ENCODE measurements at regions not wholly inside any gene's neighbourhood (a gene's known extent, or its start where the extent isn't known, plus 50 kb on each side); places are given as distances from the start of the nearest gene placed in this dataset.
"Not testable (repeated sequence)": the region's sequence is repeated elsewhere in the genome, so short reads cannot be mapped to it uniquely, and the experiment has no call there.

DNA sequence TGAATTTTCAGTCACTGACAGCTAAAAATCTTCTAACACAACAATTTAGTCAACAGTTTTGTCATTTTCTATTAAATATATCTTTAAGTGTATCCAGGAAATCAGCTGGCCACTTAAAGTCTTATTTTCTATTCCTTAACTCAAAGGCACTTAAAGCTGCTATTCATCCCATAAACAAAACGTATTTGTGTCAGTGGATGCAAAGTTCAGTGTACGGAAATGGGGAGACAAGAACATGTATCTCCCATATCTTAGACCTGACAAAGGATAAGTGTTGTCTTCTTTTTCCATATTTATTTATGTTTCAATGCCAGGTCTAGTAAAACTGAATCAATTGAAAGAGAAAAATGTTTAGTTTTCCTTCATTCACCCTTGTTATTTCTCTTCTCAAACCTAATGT is 409.8 kb upstream of the KLHL1 start:
- no peak for DNase-seq (ENCODE audit: low read depth)

DNA sequence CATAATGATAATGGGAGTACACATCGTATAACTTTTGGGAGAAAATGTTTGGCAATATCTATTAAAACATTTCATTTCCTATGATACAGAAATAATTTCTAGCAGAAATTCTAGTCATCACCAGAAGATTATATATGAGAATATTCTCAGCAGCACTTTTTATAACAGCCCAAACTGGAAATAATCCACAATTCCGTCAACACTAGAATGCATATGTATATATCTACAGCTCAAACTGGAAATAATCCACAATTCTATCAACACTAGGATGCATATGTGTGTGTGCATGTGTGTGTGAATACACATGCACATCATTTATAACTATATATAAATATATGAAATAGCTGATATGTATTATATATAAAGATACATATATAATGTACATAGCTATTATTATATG is 408.0 kb upstream of the KLHL1 start:
- no peak for DNase-seq (ENCODE audit: low read depth)

DNA sequence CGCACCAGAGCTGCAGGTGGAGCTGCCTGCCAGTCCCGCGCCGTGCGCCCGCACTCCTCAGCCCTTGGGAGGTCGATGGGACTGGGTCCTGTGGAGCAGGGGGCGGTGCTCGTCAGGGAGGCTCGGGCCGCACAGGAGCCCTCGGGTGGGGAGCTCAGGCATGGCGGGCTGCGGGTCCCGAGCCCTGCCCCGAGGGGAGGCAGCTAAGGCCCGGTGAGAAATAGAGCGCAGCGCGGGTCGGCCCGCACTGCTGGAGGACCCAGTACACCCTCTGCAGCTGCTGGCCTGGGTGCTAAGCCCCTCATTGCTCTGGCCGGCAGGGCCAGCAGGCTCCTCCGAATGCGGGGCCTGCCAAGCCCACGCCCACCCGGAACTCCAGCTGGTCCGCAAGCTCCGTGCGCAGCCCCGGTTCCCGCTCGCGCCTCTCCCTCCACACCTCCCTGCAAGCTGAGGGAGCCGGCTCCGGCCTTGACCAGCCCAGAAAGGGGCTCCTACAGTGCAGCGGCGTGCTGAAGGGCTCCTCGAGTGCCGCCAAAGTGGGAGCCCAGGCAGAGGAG is 403.7 kb upstream of the KLHL1 start:
- not testable (repeated sequence) for DNase-seq (ENCODE audit: low read depth)

DNA sequence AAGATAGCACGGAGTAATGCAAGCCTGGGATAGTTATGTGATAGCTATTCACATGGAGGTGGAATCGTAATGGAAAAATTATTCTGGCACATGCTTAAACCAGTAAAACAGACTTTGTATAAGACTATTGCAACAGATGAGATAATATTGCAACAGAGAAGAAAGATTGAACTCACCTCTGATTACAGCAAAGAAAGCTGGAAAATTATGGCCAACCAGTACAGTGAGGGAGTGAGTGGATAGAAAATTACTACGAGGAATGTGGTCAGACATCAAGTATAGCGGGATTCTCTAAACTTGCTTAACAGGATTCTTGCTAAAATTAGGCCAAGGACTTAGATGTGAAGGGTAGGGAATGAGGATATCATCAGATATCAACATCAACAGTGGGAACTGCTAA is 397.6 kb upstream of the KLHL1 start:
- no peak for DNase-seq (ENCODE audit: low read depth)

DNA sequence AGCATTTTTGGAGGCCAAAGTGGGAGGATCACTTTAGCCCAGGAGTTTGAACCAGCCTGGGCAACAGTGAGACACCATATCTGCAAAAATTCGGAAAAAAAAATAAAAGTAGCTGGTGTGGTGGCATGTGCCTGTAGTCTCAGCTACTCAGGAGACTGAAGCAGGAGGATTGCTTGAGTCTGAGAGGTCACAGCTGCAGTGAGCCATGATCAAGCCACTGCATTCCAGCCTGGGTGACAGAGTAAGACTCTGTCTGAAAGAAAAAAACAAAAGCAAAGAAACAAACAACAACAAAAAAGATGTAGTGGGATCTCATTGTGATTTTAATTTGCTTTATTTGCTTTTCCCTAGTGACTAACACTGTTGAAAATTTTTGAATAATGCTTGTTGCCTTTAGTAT is 394.7 kb upstream of the KLHL1 start:
- DNase-seq (ENCODE audit: low read depth), result no peak

DNA sequence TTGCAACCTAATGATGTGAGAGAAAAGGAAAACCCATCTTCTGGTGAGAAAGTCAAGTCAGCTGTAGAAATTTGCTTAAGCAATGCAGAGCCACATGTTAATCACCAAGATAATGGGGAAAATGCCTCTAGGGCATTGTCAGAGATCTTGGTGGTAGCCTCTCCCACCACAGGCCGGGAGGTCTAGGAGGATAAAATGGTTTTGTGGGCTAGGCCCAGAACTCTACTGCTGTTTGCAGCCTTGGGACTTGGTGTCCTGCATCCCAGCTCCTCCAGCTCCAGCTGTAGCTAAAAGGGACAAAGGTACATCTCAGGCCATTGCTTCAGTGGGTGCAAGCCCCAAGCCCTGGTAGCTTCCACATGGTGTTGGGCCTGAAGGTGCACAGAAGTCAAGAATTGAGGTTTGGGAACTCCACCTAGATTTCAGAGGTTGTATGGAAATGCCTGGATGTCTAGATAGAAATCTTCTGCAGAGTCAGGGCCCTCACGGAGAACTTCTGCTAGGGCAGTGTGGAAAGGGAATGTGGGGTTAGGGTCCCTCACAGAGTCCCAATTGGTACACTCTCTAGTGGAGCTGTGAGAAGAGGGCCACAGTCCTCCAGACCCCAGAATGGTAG is 382.2 kb upstream of the KLHL1 start:
- no peak for DNase-seq (ENCODE audit: low read depth)

DNA sequence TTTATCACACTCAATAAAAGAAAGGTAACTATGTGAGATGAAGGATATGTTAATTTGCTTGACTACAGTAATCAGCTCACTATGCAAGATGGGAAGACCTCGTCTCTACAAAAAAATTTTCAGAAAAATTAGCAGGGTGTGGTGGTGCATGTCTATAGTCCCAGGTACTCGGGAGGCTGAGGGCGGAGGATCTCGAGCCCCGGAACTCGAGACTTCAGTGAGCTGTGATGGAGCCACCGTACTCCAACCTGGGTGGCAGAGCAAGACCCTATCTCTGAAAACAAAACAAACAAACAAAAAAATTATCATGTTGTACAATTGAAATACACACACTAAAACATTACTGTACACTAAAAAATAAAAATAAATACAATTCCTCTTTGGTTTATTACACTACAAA is 376.7 kb upstream of the KLHL1 start:
- no peak for DNase-seq (ENCODE audit: low read depth)

DNA sequence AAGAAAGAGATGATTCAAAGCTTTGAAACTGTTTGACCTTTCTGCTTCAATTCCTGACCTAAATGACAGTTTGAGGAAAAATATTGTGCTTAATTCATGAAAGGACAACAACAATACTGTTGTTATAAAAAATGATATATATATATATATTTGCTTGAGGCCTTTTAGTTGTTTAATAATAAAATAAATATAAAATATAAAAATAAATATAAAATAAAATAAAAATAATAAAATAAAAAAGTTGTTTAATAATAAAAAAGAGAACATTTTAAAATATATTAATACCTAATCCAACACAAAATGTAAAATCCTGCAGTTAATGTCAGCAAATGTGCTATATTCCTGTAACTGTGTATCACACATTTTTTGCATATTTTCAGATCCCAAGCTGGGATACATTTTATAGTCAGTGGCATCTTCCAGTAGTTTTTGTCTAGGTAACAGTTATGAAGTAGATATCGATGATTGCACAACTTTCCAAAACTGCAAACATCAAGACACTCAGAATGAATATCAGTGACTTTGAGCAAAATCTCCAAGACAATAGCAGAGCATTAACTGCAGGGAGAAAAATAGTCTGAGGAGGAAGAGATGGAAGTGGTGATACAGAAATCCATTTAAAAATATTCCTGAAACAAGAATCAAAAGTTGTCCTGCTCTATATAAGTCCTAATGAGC is 375.5 kb upstream of the KLHL1 start:
- no peak for DNase-seq (ENCODE audit: low read depth)

DNA sequence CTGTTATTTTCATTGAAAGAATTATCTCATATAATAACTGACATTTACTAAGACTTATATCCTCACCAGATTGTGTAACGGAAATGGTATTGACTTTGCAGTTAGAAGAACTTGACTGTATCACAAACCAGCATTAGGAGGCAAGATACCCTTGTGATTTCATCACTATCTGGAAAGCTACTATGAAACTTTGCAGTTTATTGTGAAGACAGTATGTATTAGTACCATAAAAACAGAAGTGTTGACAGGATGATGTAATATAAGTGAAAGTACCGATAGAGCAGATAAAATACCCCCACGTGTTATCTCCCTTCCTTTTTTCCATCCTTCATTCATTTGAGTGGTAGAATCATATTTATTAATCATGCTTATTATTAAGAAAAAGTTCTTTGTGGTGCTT is 365.7 kb upstream of the KLHL1 start:
- DNase-seq (ENCODE audit: low read depth), result no peak

DNA sequence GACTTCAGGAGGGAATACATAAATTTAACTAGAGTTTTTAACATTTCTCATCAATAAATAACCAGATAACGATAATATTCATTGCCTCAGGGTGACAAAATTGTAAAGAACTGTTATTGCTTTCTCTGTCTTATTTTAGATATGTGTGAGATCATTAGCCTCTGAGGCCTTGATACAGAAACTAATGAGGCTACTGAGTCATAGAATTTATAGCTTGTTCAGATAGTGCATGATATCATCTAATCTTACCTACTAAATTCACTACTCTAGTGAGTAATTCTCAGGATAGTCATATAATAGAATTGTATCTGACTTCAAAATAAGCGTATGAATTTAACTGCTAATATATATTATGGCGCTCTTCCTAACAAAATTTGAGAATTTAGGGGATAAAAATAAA is 360.8 kb upstream of the KLHL1 start:
- DNase-seq (ENCODE audit: low read depth), result no peak

DNA sequence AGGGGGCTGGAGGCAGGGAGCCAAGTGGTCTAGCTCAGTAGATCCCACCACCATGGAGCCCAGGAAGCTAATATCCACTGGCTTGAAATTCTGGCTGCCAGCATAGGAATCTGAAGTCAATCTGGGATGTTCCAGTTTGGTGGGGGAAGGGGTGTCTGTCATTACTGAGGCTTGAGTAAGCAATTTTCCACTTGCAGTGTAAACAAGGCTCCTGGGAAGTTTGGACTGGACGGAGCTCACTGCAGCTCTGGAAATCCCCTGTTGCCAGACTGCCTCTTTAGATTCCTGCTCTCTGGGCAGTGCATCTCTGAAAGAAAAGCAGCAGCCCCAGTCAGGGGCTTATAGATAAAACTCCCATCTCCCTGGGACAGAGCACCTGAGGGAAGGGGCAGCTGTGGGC is 349.2 kb upstream of the KLHL1 start:
- no peak for DNase-seq (ENCODE audit: low read depth)

DNA sequence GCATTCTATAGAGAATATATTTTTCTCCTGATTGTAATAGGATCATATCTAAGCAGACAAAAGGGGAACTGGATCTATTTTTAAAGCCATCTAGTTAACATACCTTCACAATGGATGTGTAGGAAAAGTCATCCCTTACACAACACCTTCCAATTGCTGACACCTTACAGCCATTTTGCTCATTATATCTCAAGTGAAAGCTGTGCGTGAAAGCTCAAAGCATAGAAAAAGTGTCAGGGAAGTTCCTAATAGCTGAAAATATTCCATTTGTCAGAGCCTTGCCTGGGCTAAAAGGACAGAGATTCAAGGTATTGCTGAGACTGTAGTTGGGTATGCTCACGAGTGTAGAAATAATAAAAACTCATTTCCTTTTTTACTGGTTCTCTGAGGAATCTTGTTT is 340.6 kb upstream of the KLHL1 start:
- DNase-seq (ENCODE audit: low read depth), result no peak

DNA sequence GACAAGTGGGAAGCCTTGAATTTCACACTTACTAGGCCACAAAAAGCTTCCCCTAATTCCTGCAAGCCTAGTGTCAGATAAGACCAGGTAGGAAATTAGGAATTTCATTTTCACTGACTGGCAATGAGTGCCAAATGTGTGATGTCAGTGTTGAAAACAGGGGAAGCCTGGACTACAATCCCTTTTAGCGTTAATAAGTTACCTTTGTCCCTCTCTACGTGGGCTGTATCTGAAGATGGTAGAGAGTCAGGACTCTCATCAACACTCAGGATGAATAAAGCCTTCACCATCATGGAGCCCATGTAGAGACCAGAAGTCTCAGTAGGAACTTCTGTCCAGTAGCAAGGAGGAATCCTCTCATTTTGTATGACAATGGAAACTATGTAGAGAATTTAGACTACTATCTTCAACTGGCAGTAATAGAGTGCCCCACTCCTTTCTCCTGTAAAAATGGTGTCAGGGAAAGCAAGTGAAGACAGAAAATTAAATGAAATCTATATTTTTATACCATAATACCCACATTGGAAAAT is 324.1 kb upstream of the KLHL1 start:
- DNase-seq (ENCODE audit: low read depth), result no peak

DNA sequence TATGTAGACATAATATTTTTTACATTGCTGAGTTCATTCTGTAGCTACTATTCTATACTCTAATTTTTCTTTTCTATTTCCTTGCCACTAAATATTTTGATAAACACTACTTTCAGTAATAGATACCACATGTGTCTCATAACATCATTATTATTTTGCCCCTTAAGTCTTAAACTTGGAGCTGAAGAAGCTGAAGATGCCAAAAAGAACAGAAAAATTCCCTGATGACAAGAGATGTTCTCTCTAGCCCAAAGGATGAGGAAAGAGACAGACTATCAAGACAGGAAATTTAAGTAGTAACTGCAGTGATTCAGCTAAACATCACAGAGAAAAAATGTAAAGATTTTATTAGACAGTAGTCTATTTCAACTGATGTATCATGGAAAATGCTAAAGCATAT is 322.0 kb upstream of the KLHL1 start:
- no peak for DNase-seq (ENCODE audit: low read depth)

DNA sequence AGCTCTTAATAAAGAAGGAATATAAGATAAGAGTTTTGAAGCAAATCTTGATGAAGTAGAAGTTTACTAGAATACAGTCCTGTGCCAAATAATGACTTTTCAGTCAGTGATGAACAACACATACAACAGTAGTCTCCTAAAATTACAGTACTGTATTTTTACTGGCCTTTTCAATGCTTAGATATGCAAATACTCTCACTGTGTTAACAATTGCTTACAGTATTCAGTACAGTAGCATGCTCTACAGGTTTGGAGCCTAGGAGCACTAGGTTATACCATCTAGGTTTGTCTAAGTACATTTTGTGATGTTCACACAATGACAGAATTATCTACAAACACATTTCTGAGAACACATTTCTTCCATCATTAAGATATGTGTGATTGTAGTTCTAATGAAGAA is 316.7 kb upstream of the KLHL1 start:
- no peak for DNase-seq (ENCODE audit: low read depth)

DNA sequence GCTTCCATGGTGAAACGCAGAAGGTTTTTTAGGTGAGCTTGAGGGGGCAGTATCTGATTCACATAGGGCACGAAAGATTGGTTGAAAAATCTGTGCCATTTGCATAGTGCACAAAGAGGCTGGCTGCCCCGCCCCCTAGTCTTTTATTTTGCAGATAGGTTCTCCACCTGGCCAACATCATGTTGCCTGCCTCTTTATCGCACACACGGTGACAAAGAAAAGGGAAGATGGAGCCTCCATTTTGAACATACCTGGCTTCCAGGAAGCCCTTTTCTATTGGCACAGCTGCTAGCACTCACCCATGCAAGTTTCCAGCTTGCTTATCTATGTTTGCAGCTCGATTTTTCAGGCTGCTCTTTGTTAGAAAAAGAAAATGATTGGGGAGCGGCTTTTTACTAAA is 316.2 kb upstream of the KLHL1 start:
- DNase-seq (ENCODE audit: low read depth), result no peak

DNA sequence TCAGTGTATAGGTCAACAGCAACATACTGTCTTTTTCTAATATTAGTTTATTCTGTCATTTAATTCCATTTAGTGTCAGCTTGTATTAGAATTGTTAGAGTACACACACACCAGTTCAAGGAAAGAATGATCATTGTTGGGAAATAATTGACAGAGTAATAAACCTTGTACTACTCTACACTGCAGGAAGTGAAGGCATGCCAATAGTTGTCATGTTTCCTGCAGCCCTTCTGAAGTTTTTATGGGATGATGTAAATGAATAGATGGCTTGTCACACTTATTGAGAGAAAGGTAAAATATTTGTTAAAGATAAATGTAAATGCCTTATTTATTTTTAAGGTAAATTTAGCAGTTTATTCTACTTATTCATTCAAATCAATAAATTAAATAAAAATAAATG is 306.9 kb upstream of the KLHL1 start:
- no peak for DNase-seq (ENCODE audit: low read depth)

DNA sequence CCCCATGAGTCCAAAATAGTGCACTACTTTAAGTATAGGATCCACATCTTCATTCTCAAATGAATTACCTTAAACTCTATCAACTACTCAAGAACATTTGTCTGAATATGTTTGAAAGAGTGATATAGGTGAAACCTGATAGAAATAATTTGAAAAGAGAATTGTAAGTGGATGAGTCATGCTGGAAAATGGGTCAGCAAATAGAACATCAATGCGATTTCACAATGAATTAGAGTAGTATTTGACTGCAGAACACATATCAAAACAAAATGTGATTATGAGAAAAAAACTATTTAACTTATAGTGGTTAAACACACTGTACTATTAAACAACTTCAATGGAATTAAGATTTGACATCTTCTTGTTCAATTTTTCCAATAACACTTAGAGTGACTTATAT is 300.6 kb upstream of the KLHL1 start:
- no peak for DNase-seq (ENCODE audit: low read depth)

DNA sequence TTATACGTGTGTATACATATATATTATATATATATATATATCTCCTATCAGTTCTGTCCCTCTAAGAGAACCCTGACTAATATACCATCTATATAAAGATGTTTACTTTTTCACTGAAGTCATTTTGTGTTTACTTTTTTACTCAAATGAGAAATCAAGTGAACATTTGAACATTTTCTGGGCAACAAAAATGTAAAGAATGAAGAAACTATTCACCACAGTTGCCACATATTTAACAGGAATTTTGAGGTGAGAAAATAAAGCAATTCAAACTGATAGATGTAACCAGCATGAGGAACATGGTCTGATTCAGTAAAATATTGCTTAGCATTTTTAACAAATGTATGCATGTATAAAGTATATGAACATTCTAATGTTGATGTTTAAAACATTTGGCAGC is 299.2 kb upstream of the KLHL1 start:
- DNase-seq (ENCODE audit: low read depth), result no peak

DNA sequence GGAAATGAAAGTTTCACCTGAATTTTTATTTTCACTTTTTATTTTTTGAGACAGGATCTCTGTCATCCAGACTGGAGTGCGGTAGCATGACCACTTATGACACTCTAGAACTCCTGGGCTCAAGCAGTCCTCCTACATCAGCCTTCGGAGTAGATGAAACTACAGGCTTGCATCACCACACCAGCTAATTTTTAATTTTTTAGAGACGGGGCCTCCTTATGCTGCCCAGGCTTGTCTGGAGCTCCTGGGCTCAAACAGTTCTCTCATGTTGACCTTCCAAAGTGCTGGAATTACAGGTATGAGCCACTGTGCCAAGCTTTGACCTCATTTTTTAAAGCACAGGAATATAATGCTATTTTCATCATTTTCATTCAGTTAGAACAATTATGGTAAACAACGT is 297.0 kb upstream of the KLHL1 start:
- DNase-seq (ENCODE audit: low read depth), result no peak

DNA sequence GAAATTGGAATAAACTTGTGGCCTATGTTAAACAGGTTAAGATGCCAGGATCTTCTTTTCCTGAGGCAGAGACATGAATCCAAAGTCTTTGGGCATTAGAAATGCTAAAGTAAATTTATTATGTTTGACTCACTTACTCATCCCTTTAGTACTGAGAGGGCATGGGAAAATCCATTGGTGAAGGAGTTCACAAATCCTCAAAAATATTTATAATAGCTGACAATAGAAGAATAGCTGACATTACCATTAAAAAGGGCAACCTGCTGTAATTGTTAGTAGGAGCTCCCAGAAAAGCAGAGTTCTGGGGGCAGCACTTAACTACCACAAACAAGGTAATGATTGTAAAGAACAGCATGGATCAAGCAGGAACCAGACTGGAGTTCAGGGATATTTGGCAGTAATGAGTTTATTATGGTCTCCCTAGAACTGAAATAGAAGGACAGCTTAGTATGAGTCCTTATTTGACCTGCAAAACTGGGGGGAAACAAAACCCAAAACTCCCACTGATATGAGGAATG is 285.8 kb upstream of the KLHL1 start:
- DNase-seq (ENCODE audit: low read depth), result no peak

DNA sequence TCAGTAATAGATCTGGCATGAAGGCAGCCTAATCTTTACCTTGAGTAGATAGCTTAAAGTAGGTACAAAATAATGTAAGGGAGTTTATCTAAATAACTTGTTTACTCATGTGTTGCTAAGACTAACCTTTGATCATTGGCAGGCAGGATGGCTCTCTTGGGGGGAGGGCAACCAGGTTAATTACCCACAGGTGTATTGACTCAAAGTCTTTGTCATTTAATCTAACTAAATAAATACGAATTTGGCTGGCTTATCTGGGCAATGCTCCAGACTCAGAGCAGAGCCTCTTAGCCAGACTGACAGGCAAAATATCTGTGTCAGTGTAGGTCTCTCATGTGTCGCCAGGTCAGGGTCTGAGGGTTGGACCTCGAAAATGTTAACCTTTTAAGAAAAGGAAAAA is 283.4 kb upstream of the KLHL1 start:
- no peak for DNase-seq (ENCODE audit: low read depth)

DNA sequence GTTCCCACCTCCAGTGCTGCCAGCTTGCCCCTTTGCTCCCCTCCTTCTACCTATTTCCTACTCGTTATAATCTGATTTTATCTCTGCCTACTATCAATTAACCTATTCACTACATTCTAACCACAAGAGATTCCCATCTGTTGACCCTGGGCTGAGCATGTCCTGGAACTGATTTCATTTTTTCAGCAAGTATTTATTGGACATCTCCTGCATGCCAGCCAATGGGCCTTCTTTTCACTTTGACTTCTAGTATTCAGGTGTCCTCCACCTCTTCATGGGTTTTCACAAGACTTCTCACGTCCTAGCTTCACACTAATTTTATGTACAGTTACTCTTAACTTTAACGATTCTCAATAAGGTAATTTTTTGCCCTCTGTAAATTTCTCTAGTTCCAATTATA is 282.7 kb upstream of the KLHL1 start:
- DNase-seq (ENCODE audit: low read depth), result no peak

DNA sequence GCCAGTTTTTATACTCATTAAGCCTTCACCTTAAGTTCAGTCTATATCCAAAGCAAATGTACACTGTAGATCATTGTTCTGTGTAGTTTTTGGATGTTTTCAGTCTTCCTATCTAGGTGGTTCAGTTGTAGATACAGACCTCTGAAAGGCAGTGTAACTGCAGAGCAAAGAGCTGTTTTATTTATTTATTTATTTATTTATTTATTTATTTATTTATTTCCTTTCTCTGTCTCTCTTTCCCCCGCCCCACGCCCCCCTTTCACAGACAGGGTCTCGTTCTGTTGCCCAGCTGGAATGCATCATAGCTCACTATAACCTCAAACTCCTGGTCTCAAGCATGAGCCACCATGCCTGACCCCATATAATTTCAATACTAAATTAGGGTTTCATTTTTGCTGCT is 281.8 kb upstream of the KLHL1 start:
- DNase-seq (ENCODE audit: low read depth), result no peak
